Keratinocyte (primary cell): ENCODE measurements at regions not wholly inside any gene's neighbourhood (a gene's known extent, or its start where the extent isn't known, plus 50 kb on each side); places are given as distances from the start of the nearest gene placed in this dataset.

Experiments
- DNase-seq: peaks from one replicate; pipeline ENCODE4 v3.0.0-alpha.2; 2011; ENCODE audit warnings: low read depth, missing footprints, low spot score
- FAIRE-seq: peaks from 2 replicates; lab custom pipeline; 2011; peaks lifted over from hg19 to GRCh38; lab: Jason Lieb, UNC
- H2AFZ ChIP-seq: 2 replicates; pipeline ENCODE4 v1.6.0; 2012; ENCODE audit warnings: low read length, control low read depth, inconsistent platforms; ENCODE audit not compliant: control insufficient read depth
- H3K27ac ChIP-seq: 2 replicates; pipeline ENCODE4 v1.5.1; 2011; ENCODE audit warnings: low read length; ENCODE audit not compliant: control insufficient read depth, insufficient read depth
- H3K27me3 ChIP-seq: 3 replicates; pipeline ENCODE4 v1.6.0; 2011; ENCODE audit warnings: low read length; ENCODE audit not compliant: control insufficient read depth, insufficient read depth; ENCODE audit errors: extremely low read depth
- H3K36me3 ChIP-seq, 2 experiments: 2 replicates in 1 of 2; 3 replicates in 1 of 2; pipeline ENCODE4 v1.5.1; 2011; ENCODE audit warnings: low read length in 2 of 2, mild to moderate bottlenecking in 1 of 2; ENCODE audit not compliant: control insufficient read depth in 2 of 2, insufficient read depth in 2 of 2; ENCODE audit errors: extremely low read depth in 1 of 2
- H3K4me1 ChIP-seq: 3 replicates; pipeline ENCODE4 v1.5.1; 2011; ENCODE audit warnings: low read length; ENCODE audit not compliant: control insufficient read depth, insufficient read depth; ENCODE audit errors: extremely low read depth
- H3K4me2 ChIP-seq: 3 replicates; pipeline ENCODE4 v1.6.0; 2011; ENCODE audit warnings: low read depth, low read length; ENCODE audit not compliant: control insufficient read depth, insufficient read depth; ENCODE audit errors: extremely low read depth
- H3K4me3 ChIP-seq, 3 experiments: fragments of 200-600 bp in 1 of 3; sonication (generic) in 1 of 3; 2 replicates in 2 of 3; 3 replicates in 1 of 3; pipeline ENCODE4 v1.5.1; 2011 to 2016; ENCODE audit warnings: low read length in 3 of 3, mild to moderate bottlenecking in 3 of 3, control low read depth in 2 of 3, inconsistent platforms in 1 of 3, low read depth in 1 of 3, mixed read lengths in 1 of 3, mixed run types in 1 of 3, moderate library complexity in 1 of 3; ENCODE audit not compliant: control insufficient read depth in 2 of 3, insufficient read depth in 2 of 3; ENCODE audit errors: extremely low read depth in 1 of 3
- H3K79me2 ChIP-seq: 2 replicates; pipeline ENCODE4 v1.6.0; 2012; ENCODE audit warnings: low read length; ENCODE audit not compliant: control insufficient read depth, insufficient read depth
- H3K9ac ChIP-seq: 3 replicates; pipeline ENCODE4 v1.6.0; 2011; ENCODE audit warnings: low read length; ENCODE audit not compliant: control insufficient read depth, insufficient read depth; ENCODE audit errors: extremely low read depth
- H3K9me1 ChIP-seq: 3 replicates; pipeline ENCODE4 v1.6.0; 2011; ENCODE audit warnings: low read length; ENCODE audit not compliant: control insufficient read depth, insufficient read depth; ENCODE audit errors: extremely low read depth
- H3K9me3 ChIP-seq: 2 replicates; pipeline ENCODE4 v1.5.1; 2012; ENCODE audit warnings: low read depth, low read length; ENCODE audit not compliant: control insufficient read depth
- H4K20me1 ChIP-seq: 3 replicates; pipeline ENCODE4 v1.6.0; 2011; ENCODE audit warnings: low read length; ENCODE audit not compliant: control insufficient read depth, insufficient read depth; ENCODE audit errors: extremely low read depth
- CTCF ChIP-seq, 3 experiments: IDR thresholded peaks in 1 of 3; conservative IDR thresholded peaks in 1 of 3; optimal IDR thresholded peaks in 1 of 3; 2 replicates in 2 of 3; 3 replicates in 1 of 3; pipeline versions ENCODE3 to v1.5.1; 2011; ENCODE audit warnings: low read length in 3 of 3, mild to moderate bottlenecking in 3 of 3, moderate library complexity in 2 of 3, control low read depth in 1 of 3, inconsistent platforms in 1 of 3; ENCODE audit not compliant: insufficient read depth in 2 of 3; ENCODE audit errors: extremely low read depth in 1 of 3
- EZH2 ChIP-seq: IDR thresholded peaks from one replicate; pipeline ENCODE4 v1.6.1; 2012; ENCODE audit warnings: inconsistent platforms, mild to moderate bottlenecking, low read length, moderate library complexity
- dilution Hi-C: fragments of 300-500 bp; cut with MboI; formaldehyde crosslinking; loops from one replicate; pipeline ENCODE4 v1.7.0; 2020; ENCODE audit warnings: low sequenced_read_pairs; ENCODE audit not compliant: extremely low pct_ligation_motif_present

GRCh38 chr7:69516238-69516820 lies 81.9 kb upstream of the AUTS2 start:
- no peaks in the 10 kb centered on the region for H3K9me1 ChIP-seq
- DNase-seq (no peak), FAIRE-seq (no peak)
- H3K4me2 ChIP-seq: no peak overlapping the region
- H3K36me3 ChIP-seq: no peaks in the 10 kb centered on the region
- dilution Hi-C loops: no loop called here
- H4K20me1 ChIP-seq: no peaks in the 10 kb centered on the region
- TF ChIP-seq CTCF (optimal IDR thresholded peaks at IDR 0.05 in 1 of 3, IDR thresholded peaks at IDR 0.05 in 1 of 3, conservative IDR thresholded peaks at IDR 0.05 in 1 of 3; ENCODE audit: extremely low read depth in 1 of 3, insufficient read depth in 2 of 3, low read length in 3 of 3): no peak
- no peak for TF ChIP-seq EZH2
- no peaks in the 10 kb centered on the region for H3K9me3 ChIP-seq
- no peaks in the 10 kb centered on the region for H3K4me1 ChIP-seq
- no peaks in the 10 kb centered on the region for H3K79me2 ChIP-seq
- no peak overlapping the region for H3K27ac ChIP-seq
- H2AFZ ChIP-seq: no peak overlapping the region
- H3K4me3 ChIP-seq: no peak overlapping the region
- H3K27me3 ChIP-seq: no peaks in the 10 kb centered on the region
- no peak overlapping the region for H3K9ac ChIP-seq

- Histone ChIP-seq H3K27me3 (no peaks in the 10 kb centered on the region), H3K9ac (no peak overlapping the region), H3K4me3 (no peak overlapping the region), H3K4me1 (no peaks in the 10 kb centered on the region), H3K79me2 (no peaks in the 10 kb centered on the region), H3K9me3 (no peaks in the 10 kb centered on the region), H4K20me1 (no peaks in the 10 kb centered on the region), H2AFZ (no peak overlapping the region), H3K27ac (no peak overlapping the region), H3K9me1 (no peaks in the 10 kb centered on the region), H3K4me2 (no peak overlapping the region), H3K36me3 (no peaks in the 10 kb centered on the region)
- DNase-seq (no peak), FAIRE-seq (no peak)
- TF ChIP-seq EZH2: no peak
- TF ChIP-seq CTCF (optimal IDR thresholded peaks at IDR 0.05 in 1 of 3, IDR thresholded peaks at IDR 0.05 in 1 of 3, conservative IDR thresholded peaks at IDR 0.05 in 1 of 3; ENCODE audit: extremely low read depth in 1 of 3, insufficient read depth in 2 of 3, low read length in 3 of 3): no peak
- dilution Hi-C loops: no loop called here
Measured at GRCh38 chr7:69517985-69518704, 80.1 kb upstream of the AUTS2 start.
